MCF 10A (cell line): ENCODE measurements at regions not wholly inside any gene's neighbourhood (a gene's known extent, or its start where the extent isn't known, plus 50 kb on each side); places are given as distances from the start of the nearest gene placed in this dataset.

Experiments used
- BruUV-seq: library from RNA; stranded (reverse); fragments of 400-500 nt; replicated peaks from 2 replicates; lab custom pipeline; 2021; lab: Mats Ljungman, UMichigan
- CTCF ChIA-PET: fragments of 300-600 bp; sonication (Branson Sonifier 250); formaldehyde crosslinking; extraction: SDS; loops from one replicate; lab custom pipeline; 2021; ENCODE audit warnings: antibody characterized with exemption, inconsistent platforms; lab: Yijun Ruan, JAX
- POLR2A ChIA-PET: fragments of 300-600, 350-650 bp; sonication (Branson Sonifier 250); formaldehyde crosslinking; extraction: SDS; loops from one replicate; lab custom pipeline; 2020; ENCODE audit warnings: antibody characterized with exemption, inconsistent platforms; lab: Yijun Ruan, JAX
- DNase-seq: peaks from one replicate; pipeline ENCODE4 v3.0.0-alpha.2; 2018; ENCODE audit not compliant: unreplicated experiment
- H3K27ac Mint-ChIP-seq: one replicate; pipeline ENCODE4 v1.8.0; 2022; ENCODE audit warnings: mild to moderate bottlenecking, low read depth, mixed read lengths; ENCODE audit not compliant: unreplicated experiment
- H3K27me3 Mint-ChIP-seq: one replicate; pipeline ENCODE4 v1.8.0; 2022; ENCODE audit warnings: mixed read lengths; ENCODE audit not compliant: insufficient read depth, unreplicated experiment
- H3K36me3 Mint-ChIP-seq: one replicate; pipeline ENCODE4 v1.8.0; 2022; ENCODE audit warnings: mild to moderate bottlenecking, moderate library complexity, mixed read lengths; ENCODE audit not compliant: insufficient read depth, unreplicated experiment
- H3K4me1 Mint-ChIP-seq: one replicate; pipeline ENCODE4 v1.8.0; 2022; ENCODE audit warnings: mixed read lengths; ENCODE audit not compliant: insufficient read depth, unreplicated experiment
- H3K4me3 Mint-ChIP-seq: one replicate; pipeline ENCODE4 v1.8.0; 2022; ENCODE audit warnings: mild to moderate bottlenecking, moderate library complexity, mixed read lengths; ENCODE audit not compliant: unreplicated experiment
- H3K9me3 Mint-ChIP-seq: one replicate; pipeline ENCODE4 v1.8.0; 2022; ENCODE audit warnings: mixed read lengths; ENCODE audit not compliant: unreplicated experiment
- intact Hi-C: fragments of 100-400 bp; cut with micrococcal nuclease; formaldehyde crosslinking; loops from 2 replicates; pipeline ENCODE4 v1.14.1; 2022
- TF ChIP-seq, protein P1 (sequence below): fragments of 200-600 bp; IDR thresholded peaks from one replicate; pipeline ENCODE4 v1.8.0; 2022; ENCODE audit warnings: antibody characterized with exemption, mild to moderate bottlenecking; ENCODE audit not compliant: unreplicated experiment

DNA sequence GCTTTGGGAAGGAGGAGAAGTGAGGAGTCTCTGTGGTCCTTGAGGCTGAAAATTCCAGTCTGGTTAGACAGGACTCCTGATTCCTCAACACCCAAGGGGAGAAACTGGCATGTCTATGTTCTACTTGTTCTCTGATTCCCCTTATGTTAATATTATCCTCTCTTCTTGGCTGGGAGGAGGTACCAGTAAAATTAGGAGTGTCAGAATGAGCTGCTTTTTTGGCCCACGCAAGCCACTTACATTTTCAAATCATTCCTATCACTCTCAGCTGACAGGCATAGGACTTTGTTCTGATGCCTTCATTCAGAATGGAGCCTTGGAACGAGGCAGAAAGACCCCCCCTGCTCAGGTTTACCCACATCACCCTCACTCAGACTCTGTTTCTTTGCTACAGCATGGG is 1077.2 kb downstream of the BCL11B start:
- TF ChIP-seq, protein P1, sequence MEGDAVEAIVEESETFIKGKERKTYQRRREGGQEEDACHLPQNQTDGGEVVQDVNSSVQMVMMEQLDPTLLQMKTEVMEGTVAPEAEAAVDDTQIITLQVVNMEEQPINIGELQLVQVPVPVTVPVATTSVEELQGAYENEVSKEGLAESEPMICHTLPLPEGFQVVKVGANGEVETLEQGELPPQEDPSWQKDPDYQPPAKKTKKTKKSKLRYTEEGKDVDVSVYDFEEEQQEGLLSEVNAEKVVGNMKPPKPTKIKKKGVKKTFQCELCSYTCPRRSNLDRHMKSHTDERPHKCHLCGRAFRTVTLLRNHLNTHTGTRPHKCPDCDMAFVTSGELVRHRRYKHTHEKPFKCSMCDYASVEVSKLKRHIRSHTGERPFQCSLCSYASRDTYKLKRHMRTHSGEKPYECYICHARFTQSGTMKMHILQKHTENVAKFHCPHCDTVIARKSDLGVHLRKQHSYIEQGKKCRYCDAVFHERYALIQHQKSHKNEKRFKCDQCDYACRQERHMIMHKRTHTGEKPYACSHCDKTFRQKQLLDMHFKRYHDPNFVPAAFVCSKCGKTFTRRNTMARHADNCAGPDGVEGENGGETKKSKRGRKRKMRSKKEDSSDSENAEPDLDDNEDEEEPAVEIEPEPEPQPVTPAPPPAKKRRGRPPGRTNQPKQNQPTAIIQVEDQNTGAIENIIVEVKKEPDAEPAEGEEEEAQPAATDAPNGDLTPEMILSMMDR: no peak
- POLR2A ChIA-PET: no interaction called here
- Mint-ChIP-seq H3K27ac (no peak overlapping the region), H3K27me3 (peaks cover 10% of the 10 kb centered on the region), H3K4me1 (no peaks in the 10 kb centered on the region), H3K36me3 (no peaks in the 10 kb centered on the region), H3K9me3 (no peaks in the 10 kb centered on the region), H3K4me3 (no peak overlapping the region)
- intact Hi-C loops: no loop called here
- CTCF ChIA-PET: interaction anchor here (0.7 kb wide), 1 partner anchor 1650 kb away, joined by 3 read pairs; no protein-coding TSS in a partner anchor
- BruUV-seq: no TSS peak
- no peak for DNase-seq

DNA sequence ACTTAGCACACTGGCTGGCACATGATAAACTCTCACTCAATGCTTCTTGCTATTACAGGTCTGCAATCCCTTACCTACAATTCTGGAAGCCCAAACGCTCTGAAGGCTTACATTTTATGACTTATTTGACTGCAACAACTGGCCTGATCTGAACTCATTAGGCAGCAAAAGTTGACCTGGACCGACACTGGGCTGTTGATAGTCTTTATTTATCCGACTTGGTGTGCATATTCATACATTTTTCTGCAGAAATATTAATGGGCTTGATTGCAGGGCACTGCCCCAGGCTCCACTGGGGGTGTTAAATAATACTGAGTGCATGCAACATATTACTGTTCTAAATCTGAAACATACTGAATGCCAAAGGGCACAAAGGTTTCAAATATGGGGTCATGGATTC is 1076.7 kb downstream of the BCL11B start:
- intact Hi-C loops: no loop called here
- no peak overlapping the region for H3K4me3 Mint-ChIP-seq
- ChIA-PET POLR2A (no interaction called here), CTCF (interaction anchor here (0.7 kb wide), 1 partner anchor 1650 kb away, joined by 3 read pairs; no protein-coding TSS in a partner anchor)
- H3K36me3 Mint-ChIP-seq: no peaks in the 10 kb centered on the region
- TF ChIP-seq, protein P1: no peak
- peaks cover 10% of the 10 kb centered on the region for H3K27me3 Mint-ChIP-seq
- no peaks in the 10 kb centered on the region for H3K4me1 Mint-ChIP-seq
- DNase-seq: no peak
- H3K27ac Mint-ChIP-seq: no peak overlapping the region
- no peaks in the 10 kb centered on the region for H3K9me3 Mint-ChIP-seq
- BruUV-seq: no TSS peak

DNA sequence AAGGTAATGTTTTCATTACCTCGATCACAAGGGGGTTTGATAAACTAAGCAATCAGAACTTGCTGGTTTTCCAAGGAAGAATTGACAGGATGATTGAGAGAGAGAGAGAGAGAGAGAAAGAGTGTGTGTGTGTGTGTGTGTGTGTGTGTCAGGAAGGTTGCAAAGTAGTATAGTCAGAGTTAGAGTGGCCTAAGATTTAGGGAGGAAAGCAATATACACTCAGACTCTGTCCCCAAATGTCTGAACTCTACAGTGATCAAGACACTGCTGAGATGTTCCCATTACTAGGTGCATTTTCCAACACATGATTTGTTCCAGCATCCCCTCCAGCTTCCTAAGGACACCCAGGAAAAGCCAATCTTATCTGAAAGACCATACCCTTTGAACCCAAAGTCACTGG is 1074.1 kb downstream of the BCL11B start:
- Mint-ChIP-seq H3K4me1 (no peaks in the 10 kb centered on the region), H3K27ac (no peak overlapping the region), H3K27me3 (peaks cover 10% of the 10 kb centered on the region), H3K4me3 (no peak overlapping the region), H3K9me3 (no peaks in the 10 kb centered on the region), H3K36me3 (no peaks in the 10 kb centered on the region)
- TF ChIP-seq, protein P1: no peak
- BruUV-seq: no TSS peak
- ChIA-PET CTCF (no interaction called here), POLR2A (no interaction called here)
- intact Hi-C loops: no loop called here
- no peak for DNase-seq

DNA sequence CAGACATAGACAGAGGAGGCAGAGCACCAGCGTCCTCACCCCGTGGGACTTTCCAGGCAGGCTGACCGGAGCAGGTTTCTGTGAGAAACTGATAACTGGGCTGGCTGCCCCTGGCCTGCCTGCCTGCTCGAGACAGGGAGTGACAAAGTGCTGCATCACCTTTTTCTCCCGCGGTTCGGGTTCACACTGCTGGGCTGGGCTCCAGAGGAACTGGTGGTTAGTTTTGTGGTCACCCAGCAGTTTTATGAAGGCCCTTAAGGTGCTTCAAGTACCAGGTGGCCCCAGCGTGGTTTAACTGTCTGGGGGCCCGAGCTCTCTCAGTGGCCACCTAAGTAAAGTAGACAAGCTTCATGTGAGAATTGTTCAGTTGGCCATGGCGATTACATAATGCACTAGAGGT is 1073.6 kb downstream of the BCL11B start:
- no peaks in the 10 kb centered on the region for H3K9me3 Mint-ChIP-seq
- ChIA-PET CTCF (interaction anchor here (0.6 kb wide), 1 partner anchor 12 kb away, joined by 3 read pairs; no protein-coding TSS in a partner anchor), POLR2A (no interaction called here)
- no peak for DNase-seq
- intact Hi-C loops: no loop called here
- H3K4me3 Mint-ChIP-seq: no peak overlapping the region
- no peak overlapping the region for H3K27ac Mint-ChIP-seq
- H3K27me3 Mint-ChIP-seq: peaks cover 10% of the 10 kb centered on the region
- TF ChIP-seq, protein P1: no peak
- H3K4me1 Mint-ChIP-seq: no peaks in the 10 kb centered on the region
- H3K36me3 Mint-ChIP-seq: no peaks in the 10 kb centered on the region
- no TSS peak for BruUV-seq
